Mucosa of stomach (tissue), 1 donor: ENCODE measurements at regions not wholly inside any gene's neighbourhood (a gene's known extent, or its start where the extent isn't known, plus 50 kb on each side); places are given as distances from the start of the nearest gene placed in this dataset.

Source experiments
- H3K27me3 ChIP-seq: one replicate; pipeline ENCODE4 v1.7.0; 2013; ENCODE audit warnings: mild to moderate bottlenecking, low read length; ENCODE audit not compliant: control insufficient read depth, insufficient read depth
- H3K36me3 ChIP-seq: one replicate; pipeline ENCODE4 v1.7.0; 2013; ENCODE audit warnings: low read length; ENCODE audit not compliant: control insufficient read depth, insufficient read depth
- H3K4me1 ChIP-seq: one replicate; pipeline ENCODE4 v1.7.0; 2013; ENCODE audit warnings: mild to moderate bottlenecking, low read length; ENCODE audit not compliant: control insufficient read depth, insufficient read depth
- H3K4me3 ChIP-seq: one replicate; pipeline ENCODE4 v1.7.0; 2013; ENCODE audit warnings: low read length
- H3K9ac ChIP-seq: one replicate; pipeline ENCODE4 v1.7.0; 2013; ENCODE audit warnings: mild to moderate bottlenecking, low read length, moderate library complexity
- H3K9me3 ChIP-seq: one replicate; pipeline ENCODE4 v1.7.0; 2013; ENCODE audit warnings: mild to moderate bottlenecking, low read length, moderate library complexity; ENCODE audit not compliant: control insufficient read depth
- donor health status: Pancreatic carcinoma.

- Histone ChIP-seq H3K4me3 (no peak overlapping the region), H3K27me3 (no peaks in the 10 kb centered on the region), H3K4me1 (no peaks in the 10 kb centered on the region), H3K36me3 (no peaks in the 10 kb centered on the region), H3K9me3 (no peaks in the 10 kb centered on the region), H3K9ac (no peak overlapping the region)
Observed at GRCh38 chr22:48261706-48262105, 1499.3 kb downstream of the TBC1D22A start.

DNA sequence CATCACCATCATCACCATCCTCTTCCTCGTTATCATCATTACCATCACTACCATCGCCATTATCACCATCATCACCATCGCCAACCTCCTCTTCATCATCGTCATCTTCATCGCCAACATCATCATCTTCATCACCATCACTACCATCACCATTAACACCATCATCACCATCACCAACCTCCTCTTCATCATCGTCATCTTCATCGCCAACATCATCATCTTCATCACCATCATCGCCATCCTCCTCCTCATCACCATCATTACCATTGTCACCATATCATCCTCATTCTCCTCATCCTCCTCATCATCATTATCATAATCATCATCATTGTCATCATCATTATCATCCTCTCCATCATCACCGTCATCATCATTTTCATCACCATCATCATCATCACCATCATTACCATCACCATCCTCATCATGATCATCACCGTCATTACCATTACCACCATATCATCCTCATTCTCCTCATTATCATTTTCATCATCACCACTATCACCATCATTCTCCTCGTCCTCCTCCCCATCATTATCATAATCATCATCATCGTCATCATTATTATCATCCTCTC lies 1498.7 kb downstream of the TBC1D22A start:
- no peaks in the 10 kb centered on the region for H3K9me3 ChIP-seq
- no peaks in the 10 kb centered on the region for H3K36me3 ChIP-seq
- no peak overlapping the region for H3K4me3 ChIP-seq
- no peaks in the 10 kb centered on the region for H3K27me3 ChIP-seq
- no peaks in the 10 kb centered on the region for H3K4me1 ChIP-seq
- no peak overlapping the region for H3K9ac ChIP-seq

DNA sequence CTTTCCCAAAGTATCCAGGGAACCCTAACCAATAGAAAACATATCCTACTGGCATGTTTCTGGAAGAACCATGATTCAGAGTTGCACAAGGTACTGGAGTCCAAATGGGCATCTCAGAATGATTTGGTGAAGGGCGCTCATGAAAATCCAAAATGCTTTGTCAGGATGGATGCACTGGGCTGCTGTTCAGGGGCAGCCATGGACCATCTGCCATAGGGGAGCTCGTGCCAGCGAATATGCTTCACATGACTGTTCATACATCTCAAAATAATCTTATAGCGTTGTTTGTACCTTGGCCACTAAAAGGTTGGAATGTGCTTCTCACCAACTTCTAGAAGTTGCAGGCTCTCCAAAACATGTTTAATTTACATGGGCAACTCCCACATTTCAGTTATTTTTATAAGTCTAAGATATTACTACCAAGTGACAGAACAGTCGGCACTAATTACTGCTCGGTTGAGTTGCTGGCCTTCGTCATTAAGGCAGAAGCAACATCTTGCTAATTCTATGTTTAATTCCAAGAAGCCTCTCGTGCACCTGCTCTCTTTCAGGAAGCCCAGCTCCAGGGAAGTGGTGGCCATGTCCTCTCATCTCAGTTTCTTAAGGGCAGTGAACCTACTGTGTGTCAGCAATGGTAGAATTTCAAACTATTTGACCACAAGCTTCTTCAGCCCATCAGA lies 1497.7 kb downstream of the TBC1D22A start:
- H3K4me1 ChIP-seq: no peaks in the 10 kb centered on the region
- H3K27me3 ChIP-seq: no peaks in the 10 kb centered on the region
- H3K9me3 ChIP-seq: no peaks in the 10 kb centered on the region
- no peak overlapping the region for H3K9ac ChIP-seq
- no peaks in the 10 kb centered on the region for H3K36me3 ChIP-seq
- no peak overlapping the region for H3K4me3 ChIP-seq

GRCh38 chr22:48258811-48259210 lies 1496.4 kb downstream of the TBC1D22A start:
- H3K4me3 ChIP-seq: no peak overlapping the region
- H3K9me3 ChIP-seq: no peaks in the 10 kb centered on the region
- no peaks in the 10 kb centered on the region for H3K36me3 ChIP-seq
- no peaks in the 10 kb centered on the region for H3K4me1 ChIP-seq
- peaks cover 2% of the 10 kb centered on the region for H3K27me3 ChIP-seq
- H3K9ac ChIP-seq: no peak overlapping the region

GRCh38 chr22:48258064-48258701 lies 1495.7 kb downstream of the TBC1D22A start:
- Histone ChIP-seq H3K4me1 (no peaks in the 10 kb centered on the region), H3K27me3 (peaks cover 2% of the 10 kb centered on the region), H3K36me3 (no peaks in the 10 kb centered on the region), H3K9ac (no peak overlapping the region), H3K9me3 (no peaks in the 10 kb centered on the region), H3K4me3 (no peak overlapping the region)

GRCh38 chr22:48257685-48258055 lies 1495.2 kb downstream of the TBC1D22A start:
- H3K4me3 ChIP-seq: no peak overlapping the region
- H3K36me3 ChIP-seq: no peaks in the 10 kb centered on the region
- no peaks in the 10 kb centered on the region for H3K4me1 ChIP-seq
- H3K27me3 ChIP-seq: peaks cover 2% of the 10 kb centered on the region
- H3K9me3 ChIP-seq: no peaks in the 10 kb centered on the region
- no peak overlapping the region for H3K9ac ChIP-seq

DNA sequence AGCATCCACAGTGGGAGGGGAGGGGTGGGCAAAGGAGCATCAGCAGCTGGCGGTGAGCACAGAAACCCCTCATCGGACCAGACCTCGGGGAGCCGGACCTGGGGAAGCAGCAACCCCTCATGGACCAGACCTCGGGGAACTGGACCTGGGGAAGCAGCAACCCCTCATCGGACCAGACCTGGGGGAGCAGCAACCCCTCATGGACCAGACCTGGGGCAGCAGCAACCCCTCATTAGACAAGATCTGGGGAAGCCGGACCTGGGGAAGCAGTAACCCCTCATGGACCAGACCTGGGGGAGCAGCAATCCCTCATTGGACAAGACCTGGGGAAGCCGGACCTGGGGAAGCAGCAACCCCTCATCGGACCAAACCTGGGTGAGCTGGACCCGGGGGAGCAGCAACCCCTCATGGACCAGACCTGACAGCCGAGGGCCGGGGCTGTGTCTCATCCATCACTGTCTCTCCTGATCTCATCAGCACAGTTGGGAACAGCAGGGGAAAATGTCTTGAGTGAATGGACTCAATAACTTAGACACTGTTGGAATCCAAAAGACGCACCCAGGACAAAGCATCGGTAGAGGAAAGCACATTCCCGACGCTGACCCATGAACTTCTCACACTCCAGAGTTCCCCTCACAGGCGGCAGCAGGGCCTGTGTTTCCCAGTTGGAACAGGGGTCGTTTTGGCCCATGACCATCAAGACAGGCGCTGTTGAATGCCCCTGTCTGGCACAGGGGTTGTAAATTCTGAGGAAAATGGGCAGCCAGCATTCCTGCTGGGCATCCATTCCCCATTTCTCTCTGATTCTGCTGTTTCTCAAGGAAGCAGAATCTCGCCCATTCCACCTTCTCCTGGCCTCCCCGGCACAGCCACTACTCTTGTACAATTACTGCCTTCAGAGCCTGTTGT lies 1494.6 kb downstream of the TBC1D22A start:
- Histone ChIP-seq H3K27me3 (peaks cover 2% of the 10 kb centered on the region), H3K9ac (no peak overlapping the region), H3K36me3 (no peaks in the 10 kb centered on the region), H3K4me3 (no peak overlapping the region), H3K9me3 (no peaks in the 10 kb centered on the region), H3K4me1 (no peaks in the 10 kb centered on the region)

- Histone ChIP-seq H3K36me3 (no peaks in the 10 kb centered on the region), H3K27me3 (peaks cover 2% of the 10 kb centered on the region), H3K9ac (no peak overlapping the region), H3K9me3 (no peaks in the 10 kb centered on the region), H3K4me1 (no peaks in the 10 kb centered on the region), H3K4me3 (no peak overlapping the region)
Observed at GRCh38 chr22:48256041-48256739, 1493.7 kb downstream of the TBC1D22A start.

- no peak overlapping the region for H3K4me3 ChIP-seq
- no peak overlapping the region for H3K9ac ChIP-seq
- H3K4me1 ChIP-seq: no peaks in the 10 kb centered on the region
- H3K9me3 ChIP-seq: no peaks in the 10 kb centered on the region
- H3K27me3 ChIP-seq: peaks cover 2% of the 10 kb centered on the region
- H3K36me3 ChIP-seq: no peaks in the 10 kb centered on the region
Observed at GRCh38 chr22:48254311-48254873, 1491.9 kb downstream of the TBC1D22A start.

DNA sequence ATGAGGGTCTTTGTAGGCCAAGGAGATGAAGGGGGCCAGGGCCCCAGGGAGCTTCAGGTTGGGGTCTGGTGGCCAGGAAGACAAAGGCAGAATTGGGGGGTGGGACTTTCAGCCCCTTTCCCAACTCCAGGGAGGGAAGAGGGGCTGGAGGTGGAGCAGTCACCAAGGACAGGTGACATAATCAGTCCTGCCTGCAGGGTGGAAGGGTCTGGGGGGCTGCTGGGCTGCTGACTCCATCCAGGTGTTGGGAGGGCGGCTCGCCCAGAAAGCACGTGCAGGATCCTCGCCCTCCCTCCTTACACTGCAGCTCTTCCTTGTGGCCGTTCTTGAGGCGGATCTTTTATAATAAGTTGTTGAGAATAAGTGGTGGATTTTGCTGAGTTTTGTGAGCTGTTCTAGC lies 1491.1 kb downstream of the TBC1D22A start:
- H3K9me3 ChIP-seq: no peaks in the 10 kb centered on the region
- H3K9ac ChIP-seq: no peak overlapping the region
- H3K4me3 ChIP-seq: no peak overlapping the region
- peaks cover 2% of the 10 kb centered on the region for H3K27me3 ChIP-seq
- H3K4me1 ChIP-seq: no peaks in the 10 kb centered on the region
- H3K36me3 ChIP-seq: no peaks in the 10 kb centered on the region

GRCh38 chr22:48253136-48253535 lies 1490.7 kb downstream of the TBC1D22A start:
- H3K4me3 ChIP-seq: no peak overlapping the region
- H3K4me1 ChIP-seq: no peaks in the 10 kb centered on the region
- no peaks in the 10 kb centered on the region for H3K36me3 ChIP-seq
- H3K9ac ChIP-seq: no peak overlapping the region
- H3K27me3 ChIP-seq: peaks cover 2% of the 10 kb centered on the region
- no peaks in the 10 kb centered on the region for H3K9me3 ChIP-seq
